ENCODE measurements at regions not wholly inside any gene's neighbourhood (a gene's known extent, or its start where the extent isn't known, plus 50 kb on each side); places are given as distances from the start of the nearest gene placed in this dataset.

GRCh38 chr1:98005326-98006010 lies 84.6 kb upstream of the DPYD start:
- no peak overlapping the region for H3K4me3 ChIP-seq (ENCODE audit: low read depth, low read length)
- TF ChIP-seq CTCF (IDR thresholded peaks at IDR 0.05; ENCODE audit: low read depth, low read length) = no peak

- no peak overlapping the region for H3K4me3 ChIP-seq (ENCODE audit: low read depth, low read length)
- TF ChIP-seq CTCF (IDR thresholded peaks at IDR 0.05; ENCODE audit: low read depth, low read length) = no peak
These were observed 82.6 kb upstream of the DPYD start for GRCh38 chr1:98003442-98003841.

- no peak for TF ChIP-seq CTCF (IDR thresholded peaks at IDR 0.05; ENCODE audit: low read depth, low read length)
- no peak overlapping the region for H3K4me3 ChIP-seq (ENCODE audit: low read depth, low read length)
These were observed 81.5 kb upstream of the DPYD start for GRCh38 chr1:98002288-98002687.

GRCh38 chr1:98001764-98002163 lies 80.9 kb upstream of the DPYD start:
- no peak overlapping the region for H3K4me3 ChIP-seq (ENCODE audit: low read depth, low read length)
- TF ChIP-seq CTCF (IDR thresholded peaks at IDR 0.05; ENCODE audit: low read depth, low read length) = no peak

GRCh38 chr1:97999320-97999719 lies 78.5 kb upstream of the DPYD start:
- no peak overlapping the region for H3K4me3 ChIP-seq (ENCODE audit: low read depth, low read length)
- TF ChIP-seq CTCF (IDR thresholded peaks at IDR 0.05; ENCODE audit: low read depth, low read length) = no peak

GRCh38 chr1:97996880-97997279 lies 76.0 kb upstream of the DPYD start:
- H3K4me3 ChIP-seq (ENCODE audit: low read depth, low read length) = no peak overlapping the region
- TF ChIP-seq CTCF (IDR thresholded peaks at IDR 0.05; ENCODE audit: low read depth, low read length) = no peak

- no peak for TF ChIP-seq CTCF (IDR thresholded peaks at IDR 0.05; ENCODE audit: low read depth, low read length)
- no peak overlapping the region for H3K4me3 ChIP-seq (ENCODE audit: low read depth, low read length)
These were observed 68.4 kb upstream of the DPYD start for GRCh38 chr1:97989094-97989680.

All from WI38 (cell line).